ENCODE measurements at regions not wholly inside any gene's neighbourhood (a gene's known extent, or its start where the extent isn't known, plus 50 kb on each side); places are given as distances from the start of the nearest gene placed in this dataset.

- 66% methylated on average over 3 of the region's 3 CpGs for WGBS (ENCODE audit: insufficient coverage, low lambda C conversion rate)
- no peaks in the 10 kb centered on the region for H3K36me3 ChIP-seq (ENCODE audit: control insufficient read depth, insufficient read depth, low read length)
- no peaks in the 10 kb centered on the region for H3K27me3 ChIP-seq (ENCODE audit: control insufficient read depth, insufficient read depth, low read length)
- no peak overlapping the region for H3K4me3 ChIP-seq (ENCODE audit: low read length)
- no peaks in the 10 kb centered on the region for H3K9me3 ChIP-seq (ENCODE audit: control insufficient read depth, low read depth, low read length)
- H3K27ac ChIP-seq (ENCODE audit: low read length) = no peak overlapping the region
- H3K4me1 ChIP-seq (ENCODE audit: control insufficient read depth, insufficient read depth, low read length) = no peaks in the 10 kb centered on the region
- DNase-seq = no peak
Observed at GRCh38 chr11:121801394-121801748, 314.6 kb downstream of the BLID start.

- Histone ChIP-seq H3K4me3 (ENCODE audit: low read length) (no peak overlapping the region), H3K27me3 (ENCODE audit: control insufficient read depth, insufficient read depth, low read length) (no peaks in the 10 kb centered on the region), H3K27ac (ENCODE audit: low read length) (peak overlapping the region; percentile 36), H3K4me1 (ENCODE audit: control insufficient read depth, insufficient read depth, low read length) (no peaks in the 10 kb centered on the region), H3K9me3 (ENCODE audit: control insufficient read depth, low read depth, low read length) (no peaks in the 10 kb centered on the region), H3K36me3 (ENCODE audit: control insufficient read depth, insufficient read depth, low read length) (no peaks in the 10 kb centered on the region)
- DNase-seq = no peak
- WGBS (ENCODE audit: insufficient coverage, low lambda C conversion rate) = no CpG with 5 or more reads among the region's 10 CpGs
Observed at GRCh38 chr11:121800731-121801393, 315.2 kb downstream of the BLID start.

GRCh38 chr11:121800240-121800639 lies 315.8 kb downstream of the BLID start:
- no peak overlapping the region for H3K4me3 ChIP-seq (ENCODE audit: low read length)
- H3K27me3 ChIP-seq (ENCODE audit: control insufficient read depth, insufficient read depth, low read length) = no peaks in the 10 kb centered on the region
- no peaks in the 10 kb centered on the region for H3K36me3 ChIP-seq (ENCODE audit: control insufficient read depth, insufficient read depth, low read length)
- H3K9me3 ChIP-seq (ENCODE audit: control insufficient read depth, low read depth, low read length) = no peaks in the 10 kb centered on the region
- no peak for DNase-seq
- peak overlapping the region; percentile 36 for H3K27ac ChIP-seq (ENCODE audit: low read length)
- H3K4me1 ChIP-seq (ENCODE audit: control insufficient read depth, insufficient read depth, low read length) = no peaks in the 10 kb centered on the region

- Histone ChIP-seq H3K27me3 (ENCODE audit: control insufficient read depth, insufficient read depth, low read length) (no peaks in the 10 kb centered on the region), H3K27ac (ENCODE audit: low read length) (no peak overlapping the region), H3K9me3 (ENCODE audit: control insufficient read depth, low read depth, low read length) (peaks cover 4% of the 10 kb centered on the region), H3K4me1 (ENCODE audit: control insufficient read depth, insufficient read depth, low read length) (no peaks in the 10 kb centered on the region), H3K36me3 (ENCODE audit: control insufficient read depth, insufficient read depth, low read length) (no peaks in the 10 kb centered on the region), H3K4me3 (ENCODE audit: low read length) (no peak overlapping the region)
- 100% methylated on average over 1 of the region's 3 CpGs for WGBS (ENCODE audit: insufficient coverage, low lambda C conversion rate)
- DNase-seq = no peak
Observed at GRCh38 chr11:121797496-121797895, 318.5 kb downstream of the BLID start.

GRCh38 chr11:121795174-121795573 lies 320.8 kb downstream of the BLID start:
- no peaks in the 10 kb centered on the region for H3K27me3 ChIP-seq (ENCODE audit: control insufficient read depth, insufficient read depth, low read length)
- H3K4me1 ChIP-seq (ENCODE audit: control insufficient read depth, insufficient read depth, low read length) = no peaks in the 10 kb centered on the region
- DNase-seq = no peak
- H3K27ac ChIP-seq (ENCODE audit: low read length) = no peak overlapping the region
- peaks cover 4% of the 10 kb centered on the region for H3K9me3 ChIP-seq (ENCODE audit: control insufficient read depth, low read depth, low read length)
- H3K4me3 ChIP-seq (ENCODE audit: low read length) = no peak overlapping the region
- WGBS (ENCODE audit: insufficient coverage, low lambda C conversion rate) = no CpG with 5 or more reads among the region's 7 CpGs
- H3K36me3 ChIP-seq (ENCODE audit: control insufficient read depth, insufficient read depth, low read length) = no peaks in the 10 kb centered on the region

- H3K27me3 ChIP-seq (ENCODE audit: control insufficient read depth, insufficient read depth, low read length) = no peaks in the 10 kb centered on the region
- H3K4me1 ChIP-seq (ENCODE audit: control insufficient read depth, insufficient read depth, low read length) = no peaks in the 10 kb centered on the region
- no peak for DNase-seq
- H3K27ac ChIP-seq (ENCODE audit: low read length) = no peak overlapping the region
- WGBS (ENCODE audit: insufficient coverage, low lambda C conversion rate) = no CpG with 5 or more reads among the region's 22 CpGs
- no peaks in the 10 kb centered on the region for H3K36me3 ChIP-seq (ENCODE audit: control insufficient read depth, insufficient read depth, low read length)
- no peak overlapping the region for H3K4me3 ChIP-seq (ENCODE audit: low read length)
- peaks cover 4% of the 10 kb centered on the region for H3K9me3 ChIP-seq (ENCODE audit: control insufficient read depth, low read depth, low read length)
Observed at GRCh38 chr11:121794671-121795141, 321.3 kb downstream of the BLID start.

- peak overlapping the region; percentile 51 for H3K27ac ChIP-seq (ENCODE audit: low read length)
- H3K27me3 ChIP-seq (ENCODE audit: control insufficient read depth, insufficient read depth, low read length) = no peaks in the 10 kb centered on the region
- H3K9me3 ChIP-seq (ENCODE audit: control insufficient read depth, low read depth, low read length) = peaks cover 4% of the 10 kb centered on the region
- 80% methylated on average over 1 of the region's 6 CpGs for WGBS (ENCODE audit: insufficient coverage, low lambda C conversion rate)
- no peaks in the 10 kb centered on the region for H3K4me1 ChIP-seq (ENCODE audit: control insufficient read depth, insufficient read depth, low read length)
- H3K36me3 ChIP-seq (ENCODE audit: control insufficient read depth, insufficient read depth, low read length) = no peaks in the 10 kb centered on the region
- DNase-seq = no peak
- H3K4me3 ChIP-seq (ENCODE audit: low read length) = no peak overlapping the region
Observed at GRCh38 chr11:121793916-121794315, 322.1 kb downstream of the BLID start.

GRCh38 chr11:121793291-121793690 lies 322.7 kb downstream of the BLID start:
- H3K27ac ChIP-seq (ENCODE audit: low read length) = no peak overlapping the region
- peaks cover 4% of the 10 kb centered on the region for H3K9me3 ChIP-seq (ENCODE audit: control insufficient read depth, low read depth, low read length)

GRCh38 chr11:121792185-121792584 lies 323.8 kb downstream of the BLID start:
- no peak overlapping the region for H3K27ac ChIP-seq (ENCODE audit: low read length)
- no peak overlapping the region for H3K4me3 ChIP-seq (ENCODE audit: low read length)
- no CpG with 5 or more reads among the region's 3 CpGs for WGBS (ENCODE audit: insufficient coverage, low lambda C conversion rate)
- no peaks in the 10 kb centered on the region for H3K4me1 ChIP-seq (ENCODE audit: control insufficient read depth, insufficient read depth, low read length)
- DNase-seq = no peak
- H3K27me3 ChIP-seq (ENCODE audit: control insufficient read depth, insufficient read depth, low read length) = no peaks in the 10 kb centered on the region
- H3K36me3 ChIP-seq (ENCODE audit: control insufficient read depth, insufficient read depth, low read length) = no peaks in the 10 kb centered on the region
- peaks cover 4% of the 10 kb centered on the region for H3K9me3 ChIP-seq (ENCODE audit: control insufficient read depth, low read depth, low read length)

More at GRCh38 chr11:121793291-121793690, 322.7 kb downstream of the BLID start:
- no peak overlapping the region for H3K4me3 ChIP-seq (ENCODE audit: low read length)
- 80% methylated on average over 1 of the region's 4 CpGs for WGBS (ENCODE audit: insufficient coverage, low lambda C conversion rate)
- no peaks in the 10 kb centered on the region for H3K4me1 ChIP-seq (ENCODE audit: control insufficient read depth, insufficient read depth, low read length)
- peak in 1 of 2 donors; percentile 13 for DNase-seq
- H3K36me3 ChIP-seq (ENCODE audit: control insufficient read depth, insufficient read depth, low read length) = no peaks in the 10 kb centered on the region
- H3K27me3 ChIP-seq (ENCODE audit: control insufficient read depth, insufficient read depth, low read length) = no peaks in the 10 kb centered on the region

- no peak for DNase-seq
- H3K4me1 ChIP-seq (ENCODE audit: control insufficient read depth, insufficient read depth, low read length) = no peaks in the 10 kb centered on the region
- H3K36me3 ChIP-seq (ENCODE audit: control insufficient read depth, insufficient read depth, low read length) = no peaks in the 10 kb centered on the region
- 100% methylated on average over 2 of the region's 2 CpGs for WGBS (ENCODE audit: insufficient coverage, low lambda C conversion rate)
- H3K27ac ChIP-seq (ENCODE audit: low read length) = no peak overlapping the region
- H3K9me3 ChIP-seq (ENCODE audit: control insufficient read depth, low read depth, low read length) = peaks cover 4% of the 10 kb centered on the region
- no peaks in the 10 kb centered on the region for H3K27me3 ChIP-seq (ENCODE audit: control insufficient read depth, insufficient read depth, low read length)
- H3K4me3 ChIP-seq (ENCODE audit: low read length) = no peak overlapping the region
Observed at GRCh38 chr11:121790430-121790829, 325.6 kb downstream of the BLID start.

GRCh38 chr11:121780971-121781370 lies 328.2 kb upstream of the SORL1-AS1 start:
- no peaks in the 10 kb centered on the region for H3K36me3 ChIP-seq (ENCODE audit: control insufficient read depth, insufficient read depth, low read length)
- H3K9me3 ChIP-seq (ENCODE audit: control insufficient read depth, low read depth, low read length) = peaks cover 3% of the 10 kb centered on the region
- H3K27ac ChIP-seq (ENCODE audit: low read length) = no peak overlapping the region
- no peaks in the 10 kb centered on the region for H3K27me3 ChIP-seq (ENCODE audit: control insufficient read depth, insufficient read depth, low read length)
- no peaks in the 10 kb centered on the region for H3K4me1 ChIP-seq (ENCODE audit: control insufficient read depth, insufficient read depth, low read length)
- no CpG with 5 or more reads among the region's 2 CpGs for WGBS (ENCODE audit: insufficient coverage, low lambda C conversion rate)
- no peak for DNase-seq
- H3K4me3 ChIP-seq (ENCODE audit: low read length) = no peak overlapping the region
